LNCaP clone FGC (cell line): ENCODE measurements at regions not wholly inside any gene's neighbourhood (a gene's known extent, or its start where the extent isn't known, plus 50 kb on each side); places are given as distances from the start of the nearest gene placed in this dataset.

Source experiments
- DNase-seq: peaks from one replicate; pipeline ENCODE4 v3.0.0-alpha.2; 2011; ENCODE audit warnings: low read depth
- H3K4me3 ChIP-seq: 2 replicates; pipeline ENCODE4 v1.5.1; 2011; ENCODE audit warnings: mild to moderate bottlenecking, low read depth, low read length, control low read depth
- CTCF ChIP-seq: IDR thresholded peaks from 2 replicates; pipeline ENCODE4 v1.5.1; 2012; ENCODE audit warnings: mild to moderate bottlenecking; ENCODE audit not compliant: control insufficient read depth, insufficient read depth; ENCODE audit errors: extremely low read depth

- peak; percentile 28 for TF ChIP-seq CTCF
- H3K4me3 ChIP-seq: no peak overlapping the region
- no peak for DNase-seq
Measured at GRCh38 chr3:87900061-87900460, 158.7 kb downstream of the CGGBP1 start.

GRCh38 chr3:87898971-87899370 is 159.8 kb downstream of the CGGBP1 start:
- no peak for TF ChIP-seq CTCF
- no peak for DNase-seq
- H3K4me3 ChIP-seq: no peak overlapping the region

GRCh38 chr3:87895983-87896382 is 162.8 kb downstream of the CGGBP1 start:
- no peak overlapping the region for H3K4me3 ChIP-seq
- no peak for DNase-seq
- no peak for TF ChIP-seq CTCF

- H3K4me3 ChIP-seq: no peak overlapping the region
- TF ChIP-seq CTCF: no peak
- DNase-seq: no peak
Measured at GRCh38 chr3:87873136-87873535, 185.7 kb downstream of the CGGBP1 start.

GRCh38 chr3:87867001-87867400 is 191.8 kb downstream of the CGGBP1 start:
- no peak overlapping the region for H3K4me3 ChIP-seq
- TF ChIP-seq CTCF: no peak
- no peak for DNase-seq

- H3K4me3 ChIP-seq: no peak overlapping the region
- no peak for DNase-seq
- TF ChIP-seq CTCF: no peak
Measured at GRCh38 chr3:87856126-87856525, 202.7 kb downstream of the CGGBP1 start.

GRCh38 chr3:87855616-87856015 is 203.2 kb downstream of the CGGBP1 start:
- no peak overlapping the region for H3K4me3 ChIP-seq
- no peak for TF ChIP-seq CTCF
- no peak for DNase-seq
